Keratinocyte (primary cell): ENCODE measurements at regions not wholly inside any gene's neighbourhood (a gene's known extent, or its start where the extent isn't known, plus 50 kb on each side); places are given as distances from the start of the nearest gene placed in this dataset.

Experiments used
- DNase-seq: peaks from one replicate; pipeline ENCODE4 v3.0.0-alpha.2; 2011; ENCODE audit warnings: low read depth, missing footprints, low spot score
- FAIRE-seq: peaks from 2 replicates; lab custom pipeline; 2011; peaks lifted over from hg19 to GRCh38; lab: Jason Lieb, UNC
- H2AFZ ChIP-seq: 2 replicates; pipeline ENCODE4 v1.6.0; 2012; ENCODE audit warnings: low read length, control low read depth, inconsistent platforms; ENCODE audit not compliant: control insufficient read depth
- H3K27ac ChIP-seq: 2 replicates; pipeline ENCODE4 v1.5.1; 2011; ENCODE audit warnings: low read length; ENCODE audit not compliant: control insufficient read depth, insufficient read depth
- H3K27me3 ChIP-seq: 3 replicates; pipeline ENCODE4 v1.6.0; 2011; ENCODE audit warnings: low read length; ENCODE audit not compliant: control insufficient read depth, insufficient read depth; ENCODE audit errors: extremely low read depth
- H3K36me3 ChIP-seq, 2 experiments: 2 replicates in 1 of 2; 3 replicates in 1 of 2; pipeline ENCODE4 v1.5.1; 2011; ENCODE audit warnings: low read length in 2 of 2, mild to moderate bottlenecking in 1 of 2; ENCODE audit not compliant: control insufficient read depth in 2 of 2, insufficient read depth in 2 of 2; ENCODE audit errors: extremely low read depth in 1 of 2
- H3K4me1 ChIP-seq: 3 replicates; pipeline ENCODE4 v1.5.1; 2011; ENCODE audit warnings: low read length; ENCODE audit not compliant: control insufficient read depth, insufficient read depth; ENCODE audit errors: extremely low read depth
- H3K4me2 ChIP-seq: 3 replicates; pipeline ENCODE4 v1.6.0; 2011; ENCODE audit warnings: low read depth, low read length; ENCODE audit not compliant: control insufficient read depth, insufficient read depth; ENCODE audit errors: extremely low read depth
- H3K4me3 ChIP-seq, 3 experiments: fragments of 200-600 bp in 1 of 3; sonication (generic) in 1 of 3; 2 replicates in 2 of 3; 3 replicates in 1 of 3; pipeline ENCODE4 v1.5.1; 2011 to 2016; ENCODE audit warnings: low read length in 3 of 3, mild to moderate bottlenecking in 3 of 3, control low read depth in 2 of 3, inconsistent platforms in 1 of 3, low read depth in 1 of 3, mixed read lengths in 1 of 3, mixed run types in 1 of 3, moderate library complexity in 1 of 3; ENCODE audit not compliant: control insufficient read depth in 2 of 3, insufficient read depth in 2 of 3; ENCODE audit errors: extremely low read depth in 1 of 3
- H3K79me2 ChIP-seq: 2 replicates; pipeline ENCODE4 v1.6.0; 2012; ENCODE audit warnings: low read length; ENCODE audit not compliant: control insufficient read depth, insufficient read depth
- H3K9ac ChIP-seq: 3 replicates; pipeline ENCODE4 v1.6.0; 2011; ENCODE audit warnings: low read length; ENCODE audit not compliant: control insufficient read depth, insufficient read depth; ENCODE audit errors: extremely low read depth
- H3K9me1 ChIP-seq: 3 replicates; pipeline ENCODE4 v1.6.0; 2011; ENCODE audit warnings: low read length; ENCODE audit not compliant: control insufficient read depth, insufficient read depth; ENCODE audit errors: extremely low read depth
- H3K9me3 ChIP-seq: 2 replicates; pipeline ENCODE4 v1.5.1; 2012; ENCODE audit warnings: low read depth, low read length; ENCODE audit not compliant: control insufficient read depth
- H4K20me1 ChIP-seq: 3 replicates; pipeline ENCODE4 v1.6.0; 2011; ENCODE audit warnings: low read length; ENCODE audit not compliant: control insufficient read depth, insufficient read depth; ENCODE audit errors: extremely low read depth
- CTCF ChIP-seq, 3 experiments: IDR thresholded peaks in 1 of 3; conservative IDR thresholded peaks in 1 of 3; optimal IDR thresholded peaks in 1 of 3; 2 replicates in 2 of 3; 3 replicates in 1 of 3; pipeline versions ENCODE3 to v1.5.1; 2011; ENCODE audit warnings: low read length in 3 of 3, mild to moderate bottlenecking in 3 of 3, moderate library complexity in 2 of 3, control low read depth in 1 of 3, inconsistent platforms in 1 of 3; ENCODE audit not compliant: insufficient read depth in 2 of 3; ENCODE audit errors: extremely low read depth in 1 of 3
- EZH2 ChIP-seq: IDR thresholded peaks from one replicate; pipeline ENCODE4 v1.6.1; 2012; ENCODE audit warnings: inconsistent platforms, mild to moderate bottlenecking, low read length, moderate library complexity
- dilution Hi-C: fragments of 300-500 bp; cut with MboI; formaldehyde crosslinking; loops from one replicate; pipeline ENCODE4 v1.7.0; 2020; ENCODE audit warnings: low sequenced_read_pairs; ENCODE audit not compliant: extremely low pct_ligation_motif_present

- H3K27ac ChIP-seq: no peak overlapping the region
- H3K4me2 ChIP-seq: no peak overlapping the region
- TF ChIP-seq CTCF (optimal IDR thresholded peaks at IDR 0.05 in 1 of 3, IDR thresholded peaks at IDR 0.05 in 1 of 3, conservative IDR thresholded peaks at IDR 0.05 in 1 of 3; ENCODE audit: extremely low read depth in 1 of 3, insufficient read depth in 2 of 3, low read length in 3 of 3): no peak
- TF ChIP-seq EZH2: no peak
- H3K9me1 ChIP-seq: no peaks in the 10 kb centered on the region
- no peaks in the 10 kb centered on the region for H3K9me3 ChIP-seq
- H3K27me3 ChIP-seq: no peaks in the 10 kb centered on the region
- no peak overlapping the region for H3K4me3 ChIP-seq
- DNase-seq (no peak), FAIRE-seq (no peak)
- dilution Hi-C loops: no loop called here
- H3K9ac ChIP-seq: no peak overlapping the region
- no peaks in the 10 kb centered on the region for H3K4me1 ChIP-seq
- H3K79me2 ChIP-seq: no peaks in the 10 kb centered on the region
- no peaks in the 10 kb centered on the region for H3K36me3 ChIP-seq
- no peaks in the 10 kb centered on the region for H4K20me1 ChIP-seq
- no peak overlapping the region for H2AFZ ChIP-seq
Measured at GRCh38 chr19:28022506-28022905, 1190.4 kb downstream of the UQCRFS1 start.

- Histone ChIP-seq H3K4me2 (no peak overlapping the region), H3K27ac (no peak overlapping the region), H3K9me1 (no peaks in the 10 kb centered on the region), H3K36me3 (no peaks in the 10 kb centered on the region), H3K4me1 (no peaks in the 10 kb centered on the region), H3K27me3 (no peaks in the 10 kb centered on the region), H3K9me3 (no peaks in the 10 kb centered on the region), H2AFZ (no peak overlapping the region), H4K20me1 (no peaks in the 10 kb centered on the region), H3K79me2 (no peaks in the 10 kb centered on the region), H3K9ac (no peak overlapping the region), H3K4me3 (no peak overlapping the region)
- TF ChIP-seq CTCF (optimal IDR thresholded peaks at IDR 0.05 in 1 of 3, IDR thresholded peaks at IDR 0.05 in 1 of 3, conservative IDR thresholded peaks at IDR 0.05 in 1 of 3; ENCODE audit: extremely low read depth in 1 of 3, insufficient read depth in 2 of 3, low read length in 3 of 3) (no peak), EZH2 (no peak)
- dilution Hi-C loops: no loop called here
- FAIRE-seq (no peak), DNase-seq (no peak)
Measured at GRCh38 chr19:28021259-28022185, 1191.4 kb downstream of the UQCRFS1 start.
